HG03095 (cell line): ENCODE measurements at regions not wholly inside any gene's neighbourhood (a gene's known extent, or its start where the extent isn't known, plus 50 kb on each side); places are given as distances from the start of the nearest gene placed in this dataset.

Experiments used
- ATAC-seq: cut with Tn5 transposase; IDR thresholded peaks from one replicate; pipeline ENCODE4 v1.9.1; 2021; ENCODE audit warnings: moderate library complexity; ENCODE audit not compliant: unreplicated experiment

DNA sequence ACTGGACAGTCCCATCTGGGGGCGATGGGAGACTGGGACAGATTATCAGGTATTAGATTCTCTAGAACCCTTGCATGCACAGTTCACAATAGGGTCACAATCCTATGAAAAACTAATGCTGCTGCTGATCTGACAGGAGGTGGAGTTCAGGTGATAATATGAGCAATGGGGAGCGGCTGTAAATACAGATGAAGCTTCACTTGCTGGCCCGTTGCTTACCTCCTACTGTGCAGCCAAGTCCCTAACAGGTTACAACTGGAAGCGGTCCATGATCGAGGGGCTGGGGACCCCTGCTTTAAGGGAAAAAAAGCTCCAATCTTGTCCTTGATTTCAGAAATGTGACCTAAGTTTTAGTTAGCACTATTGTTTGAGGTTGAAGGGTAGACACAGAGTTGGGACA, 175.2 kb downstream of the ZNF330 start:
- ATAC-seq: no peak

DNA sequence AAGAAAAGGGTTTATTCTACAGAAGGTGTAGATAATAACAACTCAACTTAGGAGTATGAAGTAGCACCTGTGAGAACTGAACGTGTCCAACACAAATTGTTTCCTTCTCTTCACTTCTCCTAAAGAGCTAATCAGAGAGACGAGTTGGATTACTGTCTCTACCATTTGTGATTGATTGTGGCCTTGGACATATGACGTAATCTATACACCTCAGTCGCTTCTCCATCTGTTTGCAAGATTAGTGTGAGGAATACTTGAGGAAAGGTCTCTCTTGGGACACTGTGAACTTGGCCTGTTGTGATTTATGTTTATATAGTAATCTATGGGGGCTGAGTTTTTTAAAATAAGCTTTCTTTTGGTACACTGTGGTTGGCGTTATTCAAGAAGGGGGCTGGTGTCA, 182.0 kb downstream of the ZNF330 start:
- ATAC-seq: no peak

DNA sequence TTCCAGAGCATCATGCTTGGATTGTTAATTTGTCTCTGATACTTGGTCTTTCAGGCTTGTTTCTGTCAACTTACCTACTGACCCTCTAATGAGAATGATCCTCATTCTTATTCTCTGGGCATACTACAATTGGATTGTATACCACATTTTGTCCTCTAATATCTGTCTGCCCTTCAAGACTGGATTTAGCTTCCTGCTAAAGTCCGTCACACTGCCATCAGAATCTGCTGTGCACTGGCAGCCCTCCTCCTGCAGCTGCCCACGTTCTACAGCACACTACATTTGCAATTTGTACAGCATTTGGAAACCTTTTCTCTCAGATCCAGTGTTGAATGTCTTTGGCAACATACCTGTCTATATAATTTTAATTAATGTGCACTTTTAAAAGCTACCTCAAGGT, 183.1 kb downstream of the ZNF330 start:
- no peak for ATAC-seq

DNA sequence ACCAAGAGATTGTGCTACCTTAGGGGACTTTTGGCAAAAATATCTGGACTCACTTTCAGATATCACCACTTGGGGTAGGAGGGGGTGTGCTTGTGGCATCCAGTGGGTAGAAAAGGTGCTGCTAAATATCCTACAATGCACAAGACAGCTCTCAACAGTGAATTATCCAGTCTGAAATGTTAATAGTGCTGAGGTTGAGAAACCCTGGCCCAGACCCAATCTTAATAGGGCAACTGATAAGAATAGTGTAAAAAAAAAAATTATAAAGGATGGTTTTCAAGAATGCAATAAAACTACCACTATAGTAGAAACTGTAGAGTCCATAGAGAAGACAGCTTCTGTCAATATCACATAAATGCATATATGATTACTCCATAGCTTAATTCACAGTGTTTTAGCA, 185.5 kb downstream of the ZNF330 start:
- no peak for ATAC-seq

DNA sequence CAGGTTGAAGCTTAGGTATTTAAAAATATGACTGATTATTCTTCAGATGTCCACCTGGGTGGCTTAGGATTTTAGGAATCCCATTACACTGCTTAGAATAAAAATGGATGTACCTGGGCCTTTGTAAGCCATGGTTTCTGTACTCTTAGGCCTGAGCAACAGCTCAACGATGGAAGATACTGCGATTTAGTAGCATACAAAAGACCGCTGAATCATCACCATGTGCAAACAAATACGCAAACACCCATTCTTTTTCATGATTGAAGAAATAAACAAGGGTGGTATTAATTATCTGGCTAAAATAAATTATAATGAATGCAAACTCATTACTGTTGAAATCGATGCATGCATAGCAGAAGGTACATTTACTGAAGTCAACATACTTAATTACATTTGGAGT, 188.9 kb downstream of the ZNF330 start:
- no peak for ATAC-seq

DNA sequence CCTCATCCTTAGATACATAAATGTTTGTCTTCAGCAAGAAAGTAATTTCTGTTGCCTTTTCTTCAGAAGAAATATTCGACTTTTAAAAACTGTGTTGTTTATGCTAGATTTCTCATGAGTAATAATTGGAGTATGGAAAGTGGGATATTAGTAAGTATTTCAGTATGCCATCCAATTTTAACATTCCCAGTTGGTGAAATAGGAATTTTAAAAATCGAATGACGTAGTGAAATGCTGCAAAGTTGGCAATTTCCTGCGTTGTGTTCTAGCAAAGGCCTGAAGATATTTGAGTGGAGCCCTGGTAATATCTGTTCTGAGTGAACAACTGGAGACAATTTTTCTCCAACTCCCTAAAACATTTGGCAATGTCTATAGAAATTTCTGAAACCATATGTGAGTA, 190.1 kb downstream of the ZNF330 start:
- no peak for ATAC-seq

DNA sequence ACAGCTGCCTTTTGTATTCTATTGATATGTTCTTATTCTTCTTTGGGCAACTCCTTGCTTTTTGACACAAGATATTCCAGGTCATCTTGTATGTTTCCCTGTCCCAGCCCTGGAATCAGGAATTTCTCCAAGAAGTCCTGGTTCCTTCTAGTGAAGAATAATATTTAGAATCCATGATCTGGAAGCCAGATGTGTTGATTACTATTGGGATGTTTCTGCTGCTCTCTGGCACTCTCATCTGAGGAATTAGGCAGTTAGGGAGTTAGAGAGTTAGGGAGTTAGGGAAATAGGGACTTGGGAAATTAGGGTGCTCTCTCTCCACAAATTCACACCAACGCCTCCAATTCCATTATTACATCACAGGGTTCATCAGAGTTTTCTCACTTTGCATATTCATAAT, 191.2 kb downstream of the ZNF330 start:
- no peak for ATAC-seq

DNA sequence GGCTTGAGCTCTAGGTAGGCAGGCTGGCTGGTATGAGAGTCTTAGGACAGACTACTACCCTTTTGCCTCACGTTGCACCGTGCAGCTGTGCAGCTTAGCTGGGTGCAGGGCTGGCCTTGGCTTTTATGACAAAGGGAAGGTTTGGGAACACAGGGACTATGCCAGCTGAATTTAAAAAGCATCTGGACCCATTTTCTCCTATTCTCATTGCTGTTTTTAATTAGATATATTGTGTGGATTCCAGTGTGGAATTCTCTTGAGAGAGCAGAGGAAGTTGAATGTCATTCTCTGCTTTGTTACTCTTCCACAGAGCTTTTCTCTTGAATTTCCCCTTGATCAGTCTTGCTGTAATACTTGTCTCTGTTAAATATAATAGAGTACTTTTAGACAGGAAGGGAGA, 192.7 kb downstream of the ZNF330 start:
- no peak for ATAC-seq

DNA sequence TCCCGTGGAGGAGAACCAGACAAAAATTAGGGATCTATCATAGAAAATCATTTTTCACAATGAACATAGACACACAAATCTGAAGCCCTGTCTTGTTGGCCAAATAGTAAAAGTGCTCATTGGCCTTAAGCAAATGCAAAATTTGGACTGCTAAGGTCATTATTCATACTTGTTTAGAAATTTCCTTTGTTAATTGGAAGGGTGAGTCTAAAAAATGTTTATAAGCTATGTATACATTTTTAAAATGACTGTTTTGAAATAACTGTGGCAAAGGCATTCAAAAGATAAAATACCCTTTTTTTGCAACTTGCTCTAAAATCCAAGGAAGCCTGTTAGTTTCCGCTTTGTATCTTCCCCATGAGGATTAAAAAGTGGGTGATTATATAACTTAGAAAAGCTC, 195.0 kb downstream of the ZNF330 start:
- ATAC-seq: no peak

DNA sequence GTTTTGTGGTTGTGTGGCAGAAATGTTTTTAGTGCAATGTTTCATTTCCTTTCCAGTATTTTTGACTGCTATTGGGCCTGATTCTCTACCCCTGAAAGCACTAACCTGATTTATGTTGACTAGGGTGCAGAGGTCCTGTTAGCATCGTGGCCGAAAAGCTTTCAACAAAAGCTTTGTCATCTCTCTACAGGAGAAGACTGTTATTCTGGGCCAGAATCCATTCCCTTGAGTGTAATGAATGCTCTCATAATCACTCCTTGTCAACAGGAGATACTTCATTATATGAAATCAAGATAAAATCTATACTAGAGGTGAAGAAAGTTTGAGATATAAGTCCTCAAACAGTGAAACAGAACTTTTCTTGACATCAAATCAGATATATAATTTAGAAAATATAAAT, 195.5 kb downstream of the ZNF330 start:
- no peak for ATAC-seq

DNA sequence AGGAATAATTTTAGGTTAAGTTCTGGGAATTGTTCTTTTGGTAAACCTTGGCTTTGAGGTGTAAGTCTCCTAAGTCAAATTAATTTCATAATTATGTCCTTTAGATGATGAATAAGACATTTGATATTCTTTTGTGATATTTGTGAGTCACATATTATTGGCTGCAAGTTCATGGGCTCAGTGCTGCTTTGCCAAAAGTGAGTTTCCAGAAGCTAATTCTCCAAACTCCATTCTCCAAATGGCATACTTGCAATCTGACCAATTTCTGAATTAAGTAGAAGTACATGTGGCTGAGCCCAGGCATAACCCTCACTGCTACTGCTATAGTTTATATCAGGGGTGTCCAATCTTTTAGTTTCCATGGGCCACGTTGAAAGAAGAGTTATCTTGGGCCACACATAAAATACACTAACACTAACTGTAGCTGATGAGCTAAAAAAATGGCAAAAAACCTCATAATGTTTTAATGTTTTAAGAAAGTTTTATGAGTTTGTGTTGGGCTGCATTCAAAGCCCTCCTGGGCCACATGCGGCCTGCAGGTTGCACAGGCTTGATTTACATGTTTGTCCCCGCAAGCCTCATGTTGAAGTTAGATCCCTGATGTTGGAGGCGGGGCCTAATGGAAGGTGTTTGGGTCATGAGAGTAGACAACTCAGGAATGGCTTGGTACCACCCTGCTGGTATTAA, 196.1 kb downstream of the ZNF330 start:
- ATAC-seq: no peak

DNA sequence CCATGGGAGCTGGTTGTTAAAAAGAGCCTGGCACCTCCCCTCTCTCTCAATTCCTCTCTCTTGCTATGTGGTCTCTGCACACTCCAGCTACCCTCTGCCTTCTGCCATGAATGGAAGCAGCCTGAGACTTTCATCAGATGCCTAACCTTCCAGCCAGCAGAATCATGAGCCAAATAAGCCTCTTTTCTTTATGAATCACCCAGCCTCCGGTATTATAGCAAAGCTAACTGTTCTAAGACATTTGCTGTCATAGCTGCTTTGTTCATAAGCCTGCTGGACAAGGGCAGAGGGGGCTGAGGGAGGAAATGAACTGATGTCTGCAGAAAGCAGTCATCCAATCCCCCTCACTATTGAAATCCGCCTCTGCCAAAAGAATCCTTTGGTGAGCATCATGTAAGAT, 196.7 kb downstream of the ZNF330 start:
- ATAC-seq: no peak

DNA sequence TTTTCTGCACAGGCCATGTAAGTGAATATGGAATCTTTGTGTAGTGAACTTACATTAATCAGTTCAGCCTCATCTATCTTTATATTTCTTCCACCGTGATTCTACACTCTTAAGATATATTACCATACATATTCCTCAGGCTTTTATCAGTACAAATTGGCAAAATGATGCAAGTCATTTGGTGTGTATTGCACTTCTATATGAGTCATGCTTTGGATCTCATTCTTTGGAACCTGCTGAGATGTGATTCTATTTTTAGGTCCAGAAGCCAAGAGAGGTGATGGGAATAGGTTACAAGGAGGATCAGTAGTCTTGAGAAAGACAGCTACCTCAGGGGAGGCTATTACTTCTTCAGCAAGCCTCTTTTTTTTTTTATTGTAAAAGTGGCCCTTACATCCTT, 204.4 kb downstream of the ZNF330 start:
- ATAC-seq: no peak

DNA sequence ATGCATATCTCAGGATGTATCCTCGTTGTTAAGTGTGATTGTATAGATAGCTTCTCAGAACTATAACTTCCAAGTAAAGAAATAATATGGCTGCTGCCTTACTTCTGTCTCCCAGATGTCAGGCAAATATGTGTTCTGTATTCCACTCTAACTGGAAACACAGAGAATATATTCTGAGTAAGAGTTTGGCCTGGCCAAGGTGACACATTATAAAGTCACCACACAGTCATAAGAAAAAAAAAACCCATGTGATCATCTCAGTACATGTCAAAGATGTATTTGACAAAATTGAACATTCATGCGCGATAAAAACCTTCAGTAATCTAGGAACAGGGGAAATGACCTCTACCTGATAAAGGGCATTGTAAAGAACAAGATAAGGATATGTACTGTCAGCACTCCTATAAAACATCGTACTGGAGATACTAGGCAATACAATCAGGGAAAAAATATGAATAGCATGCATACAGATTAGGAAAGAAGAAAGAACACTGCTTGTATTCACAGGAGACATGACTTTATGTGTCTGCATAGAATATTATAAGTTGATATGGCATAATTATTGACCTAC, 207.1 kb downstream of the ZNF330 start:
- ATAC-seq: no peak

DNA sequence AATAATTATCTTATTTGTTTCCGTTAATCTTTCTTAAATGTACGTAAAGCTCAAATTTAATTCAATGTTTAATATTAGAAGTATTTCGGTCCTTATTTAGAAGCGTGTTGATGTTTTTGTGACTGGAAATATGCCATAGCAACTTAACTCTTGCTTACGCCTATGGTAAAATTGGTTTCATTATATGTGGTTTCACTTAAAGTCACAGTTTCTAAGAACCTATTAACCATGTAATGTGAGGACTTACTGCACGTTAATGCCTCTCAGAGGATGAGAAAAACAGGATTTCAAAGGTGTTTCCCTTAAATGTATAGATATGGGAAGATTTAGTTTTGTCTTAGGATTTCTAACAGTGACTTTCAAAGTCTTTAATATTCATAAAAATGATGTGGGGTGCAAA, 206.4 kb upstream of the IL15 start:
- no peak for ATAC-seq

DNA sequence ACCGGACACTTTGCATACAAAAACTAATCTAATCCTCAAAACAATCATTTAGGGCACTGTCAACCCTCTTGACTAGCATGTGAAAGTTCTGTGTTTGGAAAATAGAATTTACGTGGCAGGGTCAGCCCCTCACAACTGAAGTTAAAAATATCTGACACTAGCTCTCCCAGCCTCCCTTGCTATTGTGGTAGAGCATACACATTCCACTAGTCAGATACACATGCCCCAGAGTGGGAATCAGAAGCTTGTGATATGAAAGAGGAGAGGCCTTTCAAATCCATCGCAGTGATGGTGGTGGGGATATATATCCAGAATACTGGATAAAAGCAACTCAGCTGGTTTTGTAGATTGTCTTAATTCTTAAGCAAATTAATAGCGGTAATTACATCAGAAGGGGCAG, 205.7 kb upstream of the IL15 start:
- ATAC-seq: no peak

DNA sequence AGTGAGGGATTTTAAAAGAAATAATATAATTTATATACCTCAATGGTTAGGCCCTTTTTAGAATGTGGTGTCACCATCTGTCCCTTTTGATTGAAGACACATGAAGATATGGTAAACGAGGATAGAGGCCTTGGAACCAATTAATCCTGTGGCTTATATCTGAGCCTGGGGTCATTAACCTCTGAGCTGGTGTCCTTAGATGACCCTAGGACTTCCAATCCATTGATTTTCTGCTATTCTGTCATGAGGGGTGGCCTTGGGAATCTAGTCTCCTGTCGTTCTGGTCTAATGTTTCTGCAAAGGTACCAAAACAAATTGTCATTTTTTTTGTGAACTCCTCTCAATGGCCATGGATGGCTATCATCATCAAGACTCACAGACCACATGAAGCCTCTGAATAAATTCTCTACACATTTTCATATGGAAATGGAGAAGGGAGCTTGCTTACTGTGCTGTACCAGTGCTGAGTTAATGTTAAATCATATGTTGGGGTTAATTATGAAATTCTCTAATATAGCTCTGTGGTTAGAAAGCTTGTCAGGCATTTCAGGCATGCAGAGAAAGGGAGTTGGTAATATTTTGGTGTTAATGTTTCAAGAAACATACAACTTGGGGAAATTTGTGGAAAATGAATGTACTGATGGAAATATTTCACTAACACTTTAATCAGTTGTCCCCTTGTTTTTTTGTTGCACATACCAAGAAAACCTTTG, 204.2 kb upstream of the IL15 start:
- ATAC-seq: no peak

DNA sequence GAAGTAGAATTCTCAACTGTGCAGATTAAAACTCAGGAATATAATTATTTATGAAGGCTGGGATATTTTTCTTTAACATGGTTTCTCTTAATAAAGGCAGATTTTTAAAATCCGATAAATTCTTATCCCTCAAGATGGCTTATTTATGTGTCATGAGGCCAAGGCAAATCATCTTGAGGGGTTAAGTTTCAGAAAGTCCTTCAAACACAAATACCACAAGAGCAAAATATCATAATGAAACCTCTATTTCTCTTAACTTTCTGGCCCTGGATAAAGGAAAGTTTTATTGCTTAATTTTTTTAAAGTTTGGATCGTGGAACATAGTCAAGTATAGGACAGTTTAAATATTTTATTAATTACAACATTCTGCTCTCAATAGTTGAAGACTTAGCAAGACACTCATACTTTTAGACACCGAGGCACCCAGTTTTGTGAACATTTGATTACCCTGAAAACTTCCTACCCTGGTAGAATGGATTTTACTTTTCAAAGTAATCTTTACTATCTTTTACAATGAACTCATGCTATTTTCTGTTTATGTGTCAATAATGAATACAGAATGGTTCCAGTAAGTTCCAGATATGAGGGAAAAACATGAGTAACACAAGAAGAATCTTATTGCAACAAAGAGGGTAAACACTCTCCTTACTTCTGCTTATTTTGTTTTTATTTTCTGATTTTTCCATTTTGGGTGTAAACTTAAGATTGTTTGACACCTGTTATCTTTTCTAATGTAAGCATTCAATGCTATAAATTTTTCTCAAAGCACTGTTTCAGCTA, 200.7 kb upstream of the IL15 start:
- ATAC-seq: no peak

DNA sequence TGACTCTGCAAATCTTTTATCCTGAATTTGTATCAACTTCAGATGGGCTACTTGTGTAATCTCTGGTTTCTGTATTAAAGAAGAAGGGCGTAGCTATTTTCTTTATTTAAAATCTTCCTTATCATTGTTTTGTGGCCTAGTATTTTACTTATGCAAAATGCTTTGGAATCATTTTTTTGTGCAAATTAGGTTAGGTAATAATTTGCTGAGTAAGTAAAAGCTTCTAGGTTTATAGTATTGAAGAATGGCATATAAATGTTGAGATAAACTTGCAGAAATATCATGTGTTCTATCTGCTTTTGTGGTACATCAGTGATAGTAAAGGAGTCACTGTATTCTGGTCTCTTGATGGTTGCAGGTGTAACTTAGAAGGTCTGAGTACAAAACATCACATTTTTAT, 197.2 kb upstream of the IL15 start:
- no peak for ATAC-seq

DNA sequence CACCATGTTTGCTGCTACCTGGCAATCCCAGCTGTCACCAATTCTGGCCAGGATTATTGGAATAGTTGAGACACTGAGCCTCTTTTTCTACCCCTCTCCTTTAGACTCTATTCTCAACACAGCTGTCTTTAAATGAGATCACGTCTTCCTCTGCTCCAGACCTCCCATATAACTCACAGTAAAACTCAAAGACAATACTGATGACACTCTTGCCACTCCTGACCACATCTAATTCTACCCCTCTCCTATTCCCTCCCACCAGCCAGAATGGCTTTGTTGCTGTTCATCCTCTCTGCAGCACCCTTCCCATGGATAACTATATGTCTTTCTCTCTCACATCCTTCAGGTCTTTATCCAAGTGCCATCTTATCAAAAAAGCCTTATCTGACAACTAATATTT, 188.6 kb upstream of the IL15 start:
- no peak for ATAC-seq

DNA sequence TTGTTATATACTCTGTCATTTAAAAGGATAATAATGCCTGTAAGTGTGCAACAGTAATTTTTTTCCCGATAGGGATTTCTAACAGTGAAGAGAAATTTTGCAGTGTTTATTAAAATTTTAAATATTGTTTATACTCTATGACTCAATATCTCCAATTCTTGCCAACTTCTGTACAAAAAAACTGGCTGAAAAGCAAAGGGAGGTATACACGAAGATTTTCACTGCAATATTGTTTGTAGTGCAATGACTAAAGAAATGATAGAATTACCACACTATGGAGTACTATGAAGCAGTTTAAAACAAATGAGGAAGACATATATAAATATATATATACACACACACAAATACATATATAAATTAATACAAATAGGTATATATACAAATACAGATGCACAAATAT, 187.9 kb upstream of the IL15 start:
- ATAC-seq: no peak

DNA sequence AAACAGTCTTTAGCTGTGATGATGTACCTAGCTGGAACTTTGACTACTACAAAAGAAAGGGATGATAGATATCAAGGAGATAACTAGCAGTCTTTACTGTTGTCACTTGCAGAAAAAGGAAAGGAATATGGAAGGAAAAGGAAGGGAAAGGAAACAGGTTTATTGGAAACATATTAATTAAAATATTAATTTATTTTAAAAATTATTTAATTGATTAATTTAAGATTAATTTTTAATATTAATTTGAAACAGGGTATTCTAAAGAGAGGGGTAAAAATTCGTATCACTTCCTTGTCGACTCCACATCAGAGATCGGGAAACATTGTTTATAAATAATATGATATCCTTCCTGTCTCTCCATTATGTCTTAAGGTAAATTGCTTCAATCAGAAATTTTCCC, 186.5 kb upstream of the IL15 start:
- ATAC-seq: no peak
